Esophagus squamous epithelium (tissue), 5 donors: ENCODE measurements at regions not wholly inside any gene's neighbourhood (a gene's known extent, or its start where the extent isn't known, plus 50 kb on each side); places are given as distances from the start of the nearest gene placed in this dataset.
A peak's percentile ranks its signal among the peaks of the same experiment; 100 is the strongest.

Experiments
- DNase-seq: peaks from one replicate; lab custom pipeline; 2025; lab: John Stamatoyannopoulos, UW
- H3K27ac ChIP-seq, 4 donors: fragments of 200-600 bp; sonication (generic); one replicate each; pipeline ENCODE4 v1.5.1; 2016 to 2019; ENCODE audit warnings: mild to moderate bottlenecking in 1 of 4
- H3K27me3 ChIP-seq, 4 donors: fragments of 200-600 bp; sonication (generic); 1 replicate in 3 of 4; 2 replicates in 1 of 4; pipeline versions ENCODE4 v1.5.1 to v1.6.0; 2017 to 2021; ENCODE audit warnings: antibody characterized with exemption in 1 of 4
- H3K36me3 ChIP-seq, 3 donors: fragments of 200-600 bp; sonication (generic); one replicate each; pipeline ENCODE4 v1.5.1; 2016 to 2019
- H3K4me1 ChIP-seq, 3 donors: fragments of 200-600 bp; sonication (generic); one replicate each; pipeline ENCODE4 v1.5.1; 2017 to 2019
- H3K4me3 ChIP-seq, 4 donors: fragments of 200-600 bp; sonication (generic); 1 replicate in 3 of 4; 2 replicates in 1 of 4; pipeline ENCODE4 v1.5.1; 2016 to 2019; ENCODE audit warnings: mild to moderate bottlenecking in 2 of 4, moderate library complexity in 1 of 4
- H3K9me3 ChIP-seq, 3 donors: fragments of 200-600 bp; sonication (generic); one replicate each; pipeline ENCODE4 v1.5.1; 2016 to 2019
- CTCF ChIP-seq, 6 experiments: fragments of 450-650 bp in 4 of 6; fragments of 200-600 bp in 2 of 6; sonication (generic) in 2 of 6; IDR thresholded peaks; one replicate each; pipeline ENCODE4 v1.5.1; 2016 to 2019; ENCODE audit warnings: antibody characterized with exemption in 6 of 6, mild to moderate bottlenecking in 4 of 6, moderate library complexity in 4 of 6
- POLR2A ChIP-seq, 4 donors: fragments of 450-650 bp; IDR thresholded peaks; one replicate each; pipeline ENCODE4 v1.6.1; 2017; ENCODE audit warnings: antibody characterized with exemption in 4 of 4, mild to moderate bottlenecking in 4 of 4, moderate library complexity in 3 of 4
- WGBS, 2 donors: methylation state at CpG; one replicate each; pipeline ENCODE4 v1.1.5; 2018; 5-methylcytosine and 5-hydroxymethylcytosine counted together
- intact Hi-C: fragments of 100-400 bp; cut with DNase I; formaldehyde crosslinking; loops from one replicate; pipeline ENCODE4 v1.15.0; 2022
- donor health status: DM: yes; HTN: yes; CAD: no.

GRCh38 chr1:221416723-221417122 is 325.2 kb downstream of the DUSP10 start:
- no peak overlapping the region for H3K4me3 ChIP-seq
- no peaks in the 10 kb centered on the region for H3K27me3 ChIP-seq
- no peaks in the 10 kb centered on the region for H3K9me3 ChIP-seq
- no peak overlapping the region for H3K27ac ChIP-seq
- peaks cover 0 to 38% (median 16%) of the 10 kb centered on the region in 3 donors for H3K4me1 ChIP-seq
- no peak for TF ChIP-seq POLR2A (IDR thresholded peaks at IDR 0.05)
- no peak for TF ChIP-seq CTCF (IDR thresholded peaks at IDR 0.05)
- no peaks in the 10 kb centered on the region for H3K36me3 ChIP-seq
- no peak for DNase-seq
- intact Hi-C loops: no loop called here

GRCh38 chr1:221418346-221418745 is 323.5 kb downstream of the DUSP10 start:
- no peaks in the 10 kb centered on the region for H3K27me3 ChIP-seq
- H3K36me3 ChIP-seq: no peaks in the 10 kb centered on the region
- TF ChIP-seq POLR2A (IDR thresholded peaks at IDR 0.05) (no peak), CTCF (IDR thresholded peaks at IDR 0.05) (no peak)
- 62 to 91% methylated on average over 1 of the region's 1 CpG for WGBS, 2 donors
- intact Hi-C loops: no loop called here
- peaks cover 0 to 38% (median 16%) of the 10 kb centered on the region in 3 donors for H3K4me1 ChIP-seq
- H3K27ac ChIP-seq: peak overlapping the region in 1 of 4 donors; percentile 72
- no peak for DNase-seq
- H3K4me3 ChIP-seq: no peak overlapping the region
- no peaks in the 10 kb centered on the region for H3K9me3 ChIP-seq

GRCh38 chr1:221419513-221420095 is 322.3 kb downstream of the DUSP10 start:
- Histone ChIP-seq H3K9me3 (no peaks in the 10 kb centered on the region), H3K36me3 (no peaks in the 10 kb centered on the region), H3K4me3 (no peak overlapping the region), H3K27me3 (no peaks in the 10 kb centered on the region), H3K27ac (peak overlapping the region; percentile 3 to 72 (median 62)), H3K4me1 (peaks cover 0 to 38% (median 16%) of the 10 kb centered on the region in 3 donors)
- intact Hi-C loops: no loop called here
- TF ChIP-seq POLR2A (IDR thresholded peaks at IDR 0.05): no peak
- TF ChIP-seq CTCF (IDR thresholded peaks at IDR 0.05): no peak
- no peak for DNase-seq
- 17 to 35% methylated on average over 1 to 3 of the region's 3 CpGs for WGBS, 2 donors

- Histone ChIP-seq H3K4me1 (no peaks in the 10 kb centered on the region), H3K27me3 (no peaks in the 10 kb centered on the region), H3K27ac (no peak overlapping the region), H3K9me3 (peaks cover 0 to 14% (median 0%) of the 10 kb centered on the region in 3 donors), H3K36me3 (no peaks in the 10 kb centered on the region), H3K4me3 (no peak overlapping the region)
- intact Hi-C loops: no loop called here
- no peak for DNase-seq
- no peak for TF ChIP-seq POLR2A (IDR thresholded peaks at IDR 0.05)
- TF ChIP-seq CTCF (IDR thresholded peaks at IDR 0.05): no peak
- 19 to 43% methylated on average over 1 of the region's 1 CpG for WGBS, 2 donors
These were observed 312.6 kb downstream of the DUSP10 start for GRCh38 chr1:221429264-221429663.

- TF ChIP-seq CTCF (IDR thresholded peaks at IDR 0.05): no peak
- intact Hi-C loops: loop anchor here (5.0 to 10.0 kb wide), 2 partner anchors 168 to 616 kb away; no protein-coding TSS in a partner anchor
- H3K9me3 ChIP-seq: peaks cover 0 to 14% (median 0%) of the 10 kb centered on the region in 3 donors
- DNase-seq: no peak
- no peak overlapping the region for H3K4me3 ChIP-seq
- no peaks in the 10 kb centered on the region for H3K27me3 ChIP-seq
- H3K36me3 ChIP-seq: no peaks in the 10 kb centered on the region
- H3K4me1 ChIP-seq: no peaks in the 10 kb centered on the region
- WGBS, 2 donors: 89 to 91% methylated on average over 4 of the region's 4 CpGs
- H3K27ac ChIP-seq: no peak overlapping the region
These were observed 311.5 kb downstream of the DUSP10 start for GRCh38 chr1:221430152-221430960.
